Epithelial cell of proximal tubule (primary cell): ENCODE measurements at regions not wholly inside any gene's neighbourhood (a gene's known extent, or its start where the extent isn't known, plus 50 kb on each side); places are given as distances from the start of the nearest gene placed in this dataset.

ENCODE experiments used
- DNase-seq: peaks from one replicate; pipeline ENCODE4 v3.0.0-alpha.2; 2011; ENCODE audit warnings: low read depth
- H3K4me3 ChIP-seq: 2 replicates; pipeline ENCODE4 v1.5.1; 2011; ENCODE audit warnings: low read depth, mild to moderate bottlenecking, low read length
- CTCF ChIP-seq: conservative IDR thresholded peaks from 2 replicates; pipeline ENCODE4 v1.5.1; 2012; ENCODE audit warnings: low read depth, mild to moderate bottlenecking, low read length

GRCh38 chr6:139823099-139823807 is 448.8 kb upstream of the CITED2 start:
- no peak for TF ChIP-seq CTCF
- no peak for DNase-seq
- H3K4me3 ChIP-seq: no peak overlapping the region

DNA sequence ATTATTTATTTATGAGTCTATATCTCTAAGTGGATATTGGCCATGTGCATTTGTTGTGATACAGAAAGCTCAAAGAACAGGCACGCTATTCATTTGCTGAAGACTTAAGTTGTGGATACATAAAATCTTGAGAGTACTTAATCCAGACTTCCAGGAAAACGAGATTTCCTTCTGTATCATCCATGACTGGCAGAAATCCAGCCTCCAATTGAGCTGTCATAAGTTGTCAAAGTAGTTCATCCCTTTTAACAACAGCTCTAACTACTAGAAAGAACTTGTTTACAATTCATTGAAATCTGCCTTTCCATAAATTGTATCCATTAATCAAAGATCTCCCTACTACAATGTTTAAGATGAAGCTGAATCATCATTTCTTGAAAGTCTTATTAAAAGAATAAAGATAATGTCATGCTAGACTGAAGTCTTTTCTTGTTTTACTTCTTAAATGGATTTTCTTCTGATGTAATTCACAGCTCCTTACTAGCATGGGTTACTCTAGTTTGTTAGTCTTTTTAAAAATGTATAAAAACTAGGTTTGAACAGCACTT is 447.3 kb upstream of the CITED2 start:
- no peak overlapping the region for H3K4me3 ChIP-seq
- DNase-seq: no peak
- no peak for TF ChIP-seq CTCF

- H3K4me3 ChIP-seq: no peak overlapping the region
- DNase-seq: no peak
- TF ChIP-seq CTCF: no peak
Measured at GRCh38 chr6:139820210-139820609, 445.8 kb upstream of the CITED2 start.

DNA sequence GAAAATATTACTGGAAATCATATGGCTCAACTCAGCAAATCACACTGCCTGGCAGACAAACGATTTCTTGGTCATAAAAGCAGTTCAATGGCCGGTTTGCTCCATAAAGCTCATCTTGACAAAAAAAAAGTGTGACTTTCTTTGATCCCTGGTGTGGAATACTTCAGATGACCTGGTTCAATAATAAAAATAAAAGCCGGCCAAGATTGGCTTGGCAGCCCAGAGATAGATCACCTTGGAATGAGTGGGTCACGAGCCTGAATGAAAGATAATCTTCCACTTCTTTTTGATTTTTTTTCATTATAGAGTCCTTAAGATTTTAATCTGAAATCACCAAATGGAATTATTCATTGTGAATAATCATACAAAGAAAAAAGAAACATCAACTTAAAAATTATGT is 445.3 kb upstream of the CITED2 start:
- TF ChIP-seq CTCF: no peak
- no peak overlapping the region for H3K4me3 ChIP-seq
- DNase-seq: no peak

DNA sequence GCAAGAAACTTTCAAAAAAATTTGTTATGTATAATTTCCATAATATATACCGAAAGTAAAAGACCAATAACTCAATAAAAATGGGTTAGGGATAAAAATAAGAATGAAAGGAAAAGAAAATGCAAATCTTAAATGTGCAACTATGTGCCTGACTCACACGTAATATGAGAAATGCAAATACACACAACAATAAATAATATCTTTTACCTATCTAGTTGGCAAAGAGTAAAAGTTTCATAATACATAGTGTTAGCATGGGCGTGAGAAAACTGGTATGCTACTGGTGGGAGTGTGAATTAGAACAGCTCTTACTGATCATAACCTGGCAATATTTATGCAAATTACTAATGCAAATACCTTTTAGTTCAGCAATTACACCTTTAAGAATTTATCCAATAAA is 438.5 kb upstream of the CITED2 start:
- TF ChIP-seq CTCF: no peak
- H3K4me3 ChIP-seq: no peak overlapping the region
- no peak for DNase-seq

DNA sequence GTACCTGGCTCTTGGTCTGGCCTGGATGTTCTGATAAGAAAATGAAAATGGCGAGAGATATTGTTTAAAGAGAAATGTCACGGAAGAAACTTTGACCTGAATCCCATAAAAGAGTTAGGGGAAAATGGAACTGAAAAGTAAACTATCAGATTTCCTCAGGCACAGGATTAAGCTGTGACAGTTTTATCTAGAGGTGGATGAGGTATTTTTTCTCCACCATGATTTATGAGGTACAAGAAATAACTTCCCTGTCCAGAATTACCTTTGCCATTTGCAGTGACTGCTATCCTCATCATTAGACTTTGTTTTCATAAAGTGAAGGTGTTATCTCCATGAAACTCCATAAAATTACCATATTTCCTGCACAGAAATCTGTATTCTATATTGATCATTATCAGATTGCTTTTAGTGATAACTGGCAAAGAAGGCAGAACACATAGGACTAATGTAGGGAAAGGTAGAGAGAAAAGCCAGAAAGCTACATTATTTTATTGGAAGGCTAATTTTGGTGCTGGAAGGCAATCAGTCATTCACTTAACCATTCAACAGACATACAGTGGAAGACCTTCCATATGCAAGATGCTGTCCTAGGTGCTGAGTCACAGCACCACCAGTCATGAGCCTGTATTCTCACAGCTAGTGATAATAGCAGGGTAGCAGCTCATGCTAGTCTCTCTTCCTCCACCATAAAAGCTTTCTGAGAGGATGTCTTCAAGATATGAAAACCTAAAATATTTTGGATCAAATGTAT is 427.3 kb upstream of the CITED2 start:
- TF ChIP-seq CTCF: no peak
- no peak for DNase-seq
- no peak overlapping the region for H3K4me3 ChIP-seq
